ENCODE measurements at regions not wholly inside any gene's neighbourhood (a gene's known extent, or its start where the extent isn't known, plus 50 kb on each side); places are given as distances from the start of the nearest gene placed in this dataset.

GRCh38 chr11:130980071-130980862, 64.0 kb upstream of the SNX19 start:
- TF ChIP-seq, protein P1, sequence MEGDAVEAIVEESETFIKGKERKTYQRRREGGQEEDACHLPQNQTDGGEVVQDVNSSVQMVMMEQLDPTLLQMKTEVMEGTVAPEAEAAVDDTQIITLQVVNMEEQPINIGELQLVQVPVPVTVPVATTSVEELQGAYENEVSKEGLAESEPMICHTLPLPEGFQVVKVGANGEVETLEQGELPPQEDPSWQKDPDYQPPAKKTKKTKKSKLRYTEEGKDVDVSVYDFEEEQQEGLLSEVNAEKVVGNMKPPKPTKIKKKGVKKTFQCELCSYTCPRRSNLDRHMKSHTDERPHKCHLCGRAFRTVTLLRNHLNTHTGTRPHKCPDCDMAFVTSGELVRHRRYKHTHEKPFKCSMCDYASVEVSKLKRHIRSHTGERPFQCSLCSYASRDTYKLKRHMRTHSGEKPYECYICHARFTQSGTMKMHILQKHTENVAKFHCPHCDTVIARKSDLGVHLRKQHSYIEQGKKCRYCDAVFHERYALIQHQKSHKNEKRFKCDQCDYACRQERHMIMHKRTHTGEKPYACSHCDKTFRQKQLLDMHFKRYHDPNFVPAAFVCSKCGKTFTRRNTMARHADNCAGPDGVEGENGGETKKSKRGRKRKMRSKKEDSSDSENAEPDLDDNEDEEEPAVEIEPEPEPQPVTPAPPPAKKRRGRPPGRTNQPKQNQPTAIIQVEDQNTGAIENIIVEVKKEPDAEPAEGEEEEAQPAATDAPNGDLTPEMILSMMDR (IDR thresholded peaks at IDR 0.05), result no peak
- TF ChIP-seq POLR2AphosphoS5 (IDR thresholded peaks at IDR 0.05), result no peak
- no peak for TF ChIP-seq POLR2A (IDR thresholded peaks at IDR 0.05; ENCODE audit: low read depth)
- no peak for TF ChIP-seq EP300 (IDR thresholded peaks at IDR 0.05)
